AML-193 (cell line): ENCODE measurements at regions not wholly inside any gene's neighbourhood (a gene's known extent, or its start where the extent isn't known, plus 50 kb on each side); places are given as distances from the start of the nearest gene placed in this dataset.
"Not testable (repeated sequence)": the region's sequence is repeated elsewhere in the genome, so short reads cannot be mapped to it uniquely, and the experiment has no call there.

Experiments
- DNase-seq, 2 experiments: peaks; one replicate each; lab custom pipeline; 2025; lab: John Stamatoyannopoulos, UW

DNA sequence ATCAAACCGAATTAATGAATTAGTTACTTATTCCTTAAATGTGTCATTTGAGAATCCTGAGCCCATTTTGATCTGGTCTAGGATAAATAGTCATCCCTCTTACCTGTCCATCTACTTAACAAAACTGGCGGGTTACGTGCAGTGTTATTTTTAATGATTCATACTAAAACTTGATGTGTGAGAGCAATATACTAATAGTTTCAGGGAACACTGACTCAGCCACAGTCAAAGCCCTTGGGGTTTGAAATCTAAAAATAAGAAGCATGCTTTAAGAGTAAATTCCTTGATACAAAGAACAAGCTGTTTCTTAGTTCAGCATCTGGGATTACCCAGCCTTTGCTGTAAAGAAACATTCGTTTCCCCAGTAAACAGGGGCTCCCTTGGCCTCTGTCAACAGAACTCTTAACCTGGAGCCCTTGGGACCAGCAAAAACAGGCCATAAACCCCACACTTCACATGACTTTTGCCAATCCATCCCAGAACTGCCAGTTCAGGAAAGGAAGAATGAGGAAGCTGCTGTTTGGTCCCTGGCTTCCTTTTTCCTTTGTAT lies 370.6 kb upstream of the IGFBP3 start:
- no peak for DNase-seq

DNA sequence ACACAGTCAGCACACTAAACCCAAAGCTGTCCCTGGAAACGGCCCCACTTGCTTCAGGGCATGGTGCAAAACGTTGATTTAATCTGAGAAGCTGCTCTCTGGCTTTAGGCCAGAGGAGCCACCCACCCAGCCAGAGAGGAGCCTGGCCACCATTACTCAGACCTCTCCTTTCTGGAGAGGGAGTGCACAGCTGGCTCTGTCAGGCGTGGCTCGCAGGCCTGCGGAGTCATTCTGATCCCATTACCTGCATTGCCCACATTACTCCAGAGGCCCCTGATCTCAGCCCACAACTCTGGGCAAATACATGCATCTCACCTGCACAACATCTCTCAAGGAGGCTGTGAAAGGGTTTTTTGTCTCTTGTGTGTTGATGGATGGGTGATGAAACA lies 370.0 kb upstream of the IGFBP3 start:
- DNase-seq: no peak

GRCh38 chr7:46290374-46291049 lies 369.4 kb upstream of the IGFBP3 start:
- no peak for DNase-seq

DNA sequence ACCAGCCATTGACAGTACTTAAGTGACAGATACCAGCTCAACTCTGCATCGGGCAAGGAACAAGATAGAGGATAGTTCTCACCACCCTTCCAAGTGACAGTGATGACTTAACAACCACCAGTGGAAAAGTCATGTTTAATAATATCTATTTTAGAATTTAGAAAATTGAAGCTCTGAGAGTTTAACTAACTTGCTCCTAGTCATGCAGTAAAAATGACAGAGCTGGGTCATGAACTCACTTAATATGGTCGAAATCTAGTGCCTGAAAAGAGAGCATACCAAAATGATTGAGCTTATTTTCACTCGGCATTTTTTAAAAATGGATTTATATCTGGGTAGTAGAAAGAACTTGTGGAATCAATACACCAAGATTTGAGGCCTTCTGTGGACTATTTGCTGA lies 367.8 kb upstream of the IGFBP3 start:
- no peak for DNase-seq

DNA sequence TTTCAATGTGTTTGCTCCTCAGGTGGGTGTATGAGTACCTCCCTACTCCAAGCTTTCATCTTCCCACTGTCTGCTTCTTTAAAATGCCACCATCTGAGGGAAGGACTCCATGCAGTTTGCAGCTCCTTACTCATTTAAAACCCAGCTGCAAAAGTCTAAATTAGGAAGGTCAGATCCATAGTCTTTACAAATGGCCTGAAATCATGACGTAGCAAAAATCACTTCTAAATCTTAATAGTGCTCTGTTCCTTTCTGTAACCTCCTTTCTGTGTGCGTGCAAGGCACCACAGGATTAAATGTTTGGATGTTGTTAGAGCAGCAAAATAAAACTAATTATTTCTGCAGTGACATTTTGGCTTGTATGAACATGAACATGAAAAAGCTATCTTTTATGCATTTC lies 366.9 kb upstream of the IGFBP3 start:
- no peak for DNase-seq

- no peak for DNase-seq
Observed at GRCh38 chr7:46286957-46287356, 365.9 kb upstream of the IGFBP3 start.

- no peak for DNase-seq
Observed at GRCh38 chr7:46286356-46286755, 365.3 kb upstream of the IGFBP3 start.

GRCh38 chr7:46285878-46286277 lies 364.8 kb upstream of the IGFBP3 start:
- no peak for DNase-seq

DNA sequence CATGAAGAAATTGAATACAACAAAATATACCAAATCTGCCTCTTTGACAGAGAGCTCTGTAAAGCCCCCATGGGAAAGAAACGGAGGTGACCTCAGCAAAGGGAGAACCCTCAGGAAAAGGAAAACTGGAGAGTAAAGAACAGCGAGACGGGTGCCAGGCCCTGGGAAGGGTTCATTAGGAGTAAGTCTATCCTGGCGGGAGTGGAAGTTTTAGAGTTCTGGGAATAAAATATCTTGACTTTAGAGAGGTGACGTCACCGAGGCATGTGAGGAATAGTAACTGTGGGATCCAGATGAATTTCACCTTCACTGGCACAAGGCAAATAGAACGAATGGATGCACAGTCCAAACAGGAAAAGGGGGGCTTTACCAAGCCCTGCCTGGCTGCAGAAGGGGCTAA lies 362.8 kb upstream of the IGFBP3 start:
- DNase-seq: no peak

GRCh38 chr7:46282155-46282554 lies 361.1 kb upstream of the IGFBP3 start:
- no peak for DNase-seq

DNA sequence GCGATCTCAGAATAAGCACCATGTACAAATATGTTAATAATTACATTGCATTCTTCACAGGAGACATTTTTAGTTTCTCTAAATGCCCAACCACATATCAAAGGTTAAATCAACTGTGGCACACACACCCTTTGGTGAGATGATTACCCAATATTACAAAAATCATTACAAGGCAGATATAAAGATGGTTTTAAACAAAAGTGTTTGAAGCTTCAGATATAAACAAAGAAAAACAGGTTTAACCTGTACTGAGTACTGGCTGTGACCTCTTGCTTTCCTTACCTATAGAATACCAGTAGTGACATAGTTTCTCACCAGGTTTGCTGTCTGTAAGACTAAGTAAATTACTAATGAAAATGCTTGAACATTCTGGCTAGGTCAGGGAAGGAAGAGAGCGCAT lies 360.0 kb upstream of the IGFBP3 start:
- no peak for DNase-seq

DNA sequence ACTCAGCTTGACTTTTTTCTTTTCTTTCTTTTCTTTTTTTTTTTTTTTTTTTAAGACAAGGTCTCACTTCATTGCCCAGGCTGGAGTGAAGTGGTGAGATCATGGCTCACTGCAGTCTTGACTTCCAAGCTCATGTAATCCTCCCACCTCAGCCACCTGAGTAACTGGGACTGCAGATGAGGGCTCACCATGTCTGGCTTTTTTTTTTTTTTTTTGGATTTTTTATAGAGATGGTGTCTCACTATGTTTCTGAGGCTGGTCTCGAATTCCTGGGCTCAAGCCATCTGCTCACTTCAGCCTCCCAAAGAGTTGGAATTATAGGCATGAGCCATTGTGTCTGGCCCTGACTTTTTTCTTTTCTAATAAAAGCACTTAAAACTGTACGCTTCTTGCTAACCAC lies 358.2 kb upstream of the IGFBP3 start:
- no peak for DNase-seq

GRCh38 chr7:46264646-46265045 lies 343.6 kb upstream of the IGFBP3 start:
- DNase-seq: no peak

DNA sequence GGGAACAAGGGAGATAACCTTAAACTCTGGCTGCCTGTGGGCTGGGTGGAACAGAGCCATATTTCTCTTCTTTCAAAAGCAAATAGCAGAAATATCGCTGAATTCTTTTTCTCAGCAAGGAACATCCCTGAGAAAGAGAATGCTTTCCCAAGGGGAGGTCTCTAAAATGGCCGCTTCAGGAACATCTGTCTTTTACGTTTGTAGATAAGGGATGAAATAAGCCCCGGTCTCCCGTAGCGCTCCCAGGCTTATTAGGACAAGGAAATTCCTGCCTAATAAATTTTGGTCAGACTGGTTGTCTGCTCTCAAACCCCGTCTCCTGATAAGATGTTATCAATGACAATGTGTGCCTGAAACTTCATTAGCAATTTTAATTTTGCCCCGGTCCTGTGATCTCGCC lies 340.6 kb upstream of the IGFBP3 start:
- not testable (repeated sequence) for DNase-seq

DNA sequence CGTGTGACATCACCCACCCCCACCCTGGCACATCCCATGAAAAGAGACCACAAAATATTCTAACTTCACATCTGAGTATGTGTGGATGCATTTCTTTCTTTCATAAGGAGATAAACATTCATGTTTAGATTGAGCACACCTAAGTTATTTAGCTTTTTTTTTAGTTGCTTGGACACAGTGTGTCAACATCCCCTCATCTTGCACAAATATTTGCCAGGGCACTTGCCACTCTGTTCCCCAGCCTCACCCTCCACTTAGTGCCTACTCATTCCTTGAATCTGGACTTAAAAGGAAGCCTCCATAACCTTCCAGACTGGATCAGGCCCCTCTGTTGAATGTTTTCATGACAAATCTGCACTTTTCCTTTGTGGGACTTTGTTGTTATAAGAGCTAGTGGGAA lies 338.9 kb upstream of the IGFBP3 start:
- no peak for DNase-seq

- no peak for DNase-seq
Observed at GRCh38 chr7:46257761-46258448, 336.8 kb upstream of the IGFBP3 start.

DNA sequence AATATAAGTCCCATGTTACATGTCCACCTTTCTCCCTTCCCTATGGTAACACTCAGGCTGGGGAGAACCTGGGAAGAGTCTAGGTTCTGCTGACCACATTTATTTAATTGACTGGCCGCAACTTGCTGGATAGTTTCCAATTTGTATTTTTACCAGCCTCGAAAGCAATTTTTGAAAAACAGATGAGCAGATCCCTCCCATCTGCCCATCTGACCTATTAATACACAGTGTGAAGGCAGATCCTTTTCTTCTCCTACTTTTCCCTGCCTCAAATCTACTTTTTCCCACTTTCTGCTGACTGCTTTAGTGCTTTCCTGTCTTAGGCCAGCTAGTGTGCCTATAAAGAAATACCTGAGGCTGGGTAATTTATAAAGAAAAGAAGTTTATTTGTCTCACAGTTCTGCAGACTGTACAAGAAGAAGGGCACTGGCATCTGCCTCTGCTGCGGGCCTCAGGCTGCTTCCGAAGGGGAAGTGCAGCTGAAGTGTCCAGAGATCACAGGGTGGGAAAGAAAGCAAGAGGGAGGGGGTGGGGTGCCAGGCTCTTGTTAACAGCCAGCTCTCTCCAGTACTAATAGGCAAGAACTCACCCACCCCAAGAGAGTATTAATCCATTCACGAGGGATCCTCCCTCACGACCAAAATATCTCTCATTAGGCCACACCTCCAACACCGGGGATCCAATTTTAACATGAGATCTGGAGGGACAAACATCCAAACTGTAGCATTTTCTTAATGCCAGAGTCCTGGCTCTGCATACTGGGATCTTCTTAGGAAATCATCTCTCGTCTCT lies 336.0 kb upstream of the IGFBP3 start:
- no peak for DNase-seq

- DNase-seq: no peak
Observed at GRCh38 chr7:46253520-46253919, 332.4 kb upstream of the IGFBP3 start.

DNA sequence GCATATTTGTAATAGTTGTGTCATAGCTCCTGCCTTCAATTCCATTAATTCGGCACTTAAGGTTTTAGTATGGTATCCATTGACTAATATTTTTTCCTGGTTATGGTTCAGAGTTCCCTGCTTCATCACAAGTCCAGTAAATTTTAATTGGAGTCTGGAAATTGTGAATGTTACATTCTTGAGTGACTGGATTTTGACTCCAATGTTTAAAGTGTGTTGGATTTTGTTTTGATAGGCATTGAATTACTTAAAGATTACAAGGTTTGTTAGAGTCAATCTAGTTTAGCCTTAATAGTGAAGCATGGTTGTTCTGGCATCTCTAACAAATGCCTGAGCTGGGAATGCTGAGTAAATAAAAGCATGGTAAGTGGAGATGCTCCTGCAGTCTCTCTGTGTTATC lies 326.6 kb upstream of the IGFBP3 start:
- no peak for DNase-seq

DNA sequence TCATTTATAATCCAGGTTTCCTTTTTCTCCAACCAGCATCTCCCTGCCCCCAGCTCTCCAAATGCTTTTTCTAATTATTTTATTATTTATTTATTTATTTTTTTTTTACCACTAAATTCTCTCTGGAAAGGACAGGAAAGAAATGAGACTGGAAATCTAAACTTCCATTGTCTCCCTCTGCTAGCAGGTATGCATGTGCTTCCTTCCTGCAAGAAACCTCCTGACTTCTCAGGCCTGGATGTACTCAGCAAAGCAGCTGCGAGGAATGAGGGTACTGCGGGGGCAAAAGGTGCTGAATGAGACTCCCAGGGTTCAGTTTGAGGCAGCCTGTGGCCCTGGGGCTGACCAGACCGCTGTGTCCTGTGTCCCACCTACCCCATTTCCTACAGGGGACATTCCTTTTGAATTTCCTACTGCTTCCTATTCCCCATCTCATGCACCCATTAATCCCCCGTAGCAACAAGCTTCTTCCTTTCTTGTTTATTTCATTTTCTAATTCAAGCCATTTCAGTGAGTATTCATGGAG lies 324.6 kb upstream of the IGFBP3 start:
- DNase-seq: no peak

- no peak for DNase-seq
Observed at GRCh38 chr7:46244757-46245156, 323.7 kb upstream of the IGFBP3 start.

DNA sequence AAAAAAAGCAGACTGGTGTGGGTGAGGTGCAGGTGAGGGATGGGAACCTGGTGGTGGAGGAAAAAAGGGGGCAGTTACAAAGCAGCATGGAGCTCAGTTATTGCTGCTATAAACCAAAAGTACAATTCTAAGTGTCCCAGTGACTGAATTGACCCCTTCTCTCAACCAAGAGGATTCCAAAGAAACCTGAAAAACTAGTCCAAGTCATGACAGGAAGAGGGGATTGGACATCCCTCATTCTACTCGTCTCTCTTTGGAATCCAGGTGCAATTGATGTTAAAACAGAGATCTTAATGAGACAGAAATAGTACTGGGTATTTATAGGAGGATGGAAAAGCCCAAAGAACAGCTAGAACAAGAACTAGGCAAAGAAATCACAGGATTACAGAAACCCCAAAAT lies 322.3 kb upstream of the IGFBP3 start:
- DNase-seq: no peak

- DNase-seq: no peak
Observed at GRCh38 chr7:46239846-46240245, 318.8 kb upstream of the IGFBP3 start.
